Prostate gland (tissue), 2 donors: ENCODE measurements at regions not wholly inside any gene's neighbourhood (a gene's known extent, or its start where the extent isn't known, plus 50 kb on each side); places are given as distances from the start of the nearest gene placed in this dataset.

ENCODE experiments used
- POLR2A ChIP-seq: fragments of 450-650 bp; IDR thresholded peaks from one replicate; pipeline ENCODE4 v1.6.1; 2016; ENCODE audit warnings: antibody characterized with exemption, mild to moderate bottlenecking
- TF ChIP-seq, protein P1 (sequence below), 4 experiments: fragments of 200-600 bp in 2 of 4; fragments of 450-650 bp in 2 of 4; sonication (generic) in 2 of 4; IDR thresholded peaks; 1 replicate in 3 of 4; 2 replicates in 1 of 4; pipeline ENCODE4 v1.5.1; 2016 to 2019; ENCODE audit warnings: antibody characterized with exemption in 4 of 4, mild to moderate bottlenecking in 2 of 4, moderate library complexity in 2 of 4

DNA sequence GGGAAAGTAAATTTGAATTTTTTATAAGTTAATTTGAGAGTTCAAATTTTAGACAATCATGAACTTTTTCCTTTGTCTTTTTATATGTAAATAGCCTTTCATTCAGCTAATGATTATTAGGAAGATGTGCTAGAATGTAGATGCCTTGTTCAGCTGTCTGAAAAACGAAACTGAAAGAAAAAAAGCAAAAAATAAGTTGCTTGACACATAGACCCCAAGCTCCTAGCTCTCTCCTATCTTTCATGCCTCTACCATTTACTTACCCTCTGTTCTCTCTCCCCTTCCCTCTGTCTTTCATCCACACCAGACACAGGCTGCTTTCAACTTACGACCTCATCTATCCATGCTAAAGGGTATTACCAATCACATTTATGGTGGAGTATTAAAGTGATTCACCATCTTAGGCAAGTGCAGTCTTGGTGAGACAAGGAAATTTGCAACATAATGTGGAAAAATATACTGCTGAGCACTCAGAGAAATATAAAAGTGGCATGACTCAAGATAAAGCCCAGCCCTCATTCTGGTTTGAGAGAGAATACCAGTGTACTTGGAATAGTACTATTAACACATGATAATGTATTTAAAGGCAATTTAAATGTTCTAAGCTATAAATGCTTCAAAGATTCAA, 425.6 kb downstream of the SUCLG1 start:
- no peak for TF ChIP-seq POLR2A
- TF ChIP-seq, protein P1, sequence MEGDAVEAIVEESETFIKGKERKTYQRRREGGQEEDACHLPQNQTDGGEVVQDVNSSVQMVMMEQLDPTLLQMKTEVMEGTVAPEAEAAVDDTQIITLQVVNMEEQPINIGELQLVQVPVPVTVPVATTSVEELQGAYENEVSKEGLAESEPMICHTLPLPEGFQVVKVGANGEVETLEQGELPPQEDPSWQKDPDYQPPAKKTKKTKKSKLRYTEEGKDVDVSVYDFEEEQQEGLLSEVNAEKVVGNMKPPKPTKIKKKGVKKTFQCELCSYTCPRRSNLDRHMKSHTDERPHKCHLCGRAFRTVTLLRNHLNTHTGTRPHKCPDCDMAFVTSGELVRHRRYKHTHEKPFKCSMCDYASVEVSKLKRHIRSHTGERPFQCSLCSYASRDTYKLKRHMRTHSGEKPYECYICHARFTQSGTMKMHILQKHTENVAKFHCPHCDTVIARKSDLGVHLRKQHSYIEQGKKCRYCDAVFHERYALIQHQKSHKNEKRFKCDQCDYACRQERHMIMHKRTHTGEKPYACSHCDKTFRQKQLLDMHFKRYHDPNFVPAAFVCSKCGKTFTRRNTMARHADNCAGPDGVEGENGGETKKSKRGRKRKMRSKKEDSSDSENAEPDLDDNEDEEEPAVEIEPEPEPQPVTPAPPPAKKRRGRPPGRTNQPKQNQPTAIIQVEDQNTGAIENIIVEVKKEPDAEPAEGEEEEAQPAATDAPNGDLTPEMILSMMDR (IDR thresholded peaks at IDR 0.05), result no peak
